ENCODE measurements at regions not wholly inside any gene's neighbourhood (a gene's known extent, or its start where the extent isn't known, plus 50 kb on each side); places are given as distances from the start of the nearest gene placed in this dataset.

DNA sequence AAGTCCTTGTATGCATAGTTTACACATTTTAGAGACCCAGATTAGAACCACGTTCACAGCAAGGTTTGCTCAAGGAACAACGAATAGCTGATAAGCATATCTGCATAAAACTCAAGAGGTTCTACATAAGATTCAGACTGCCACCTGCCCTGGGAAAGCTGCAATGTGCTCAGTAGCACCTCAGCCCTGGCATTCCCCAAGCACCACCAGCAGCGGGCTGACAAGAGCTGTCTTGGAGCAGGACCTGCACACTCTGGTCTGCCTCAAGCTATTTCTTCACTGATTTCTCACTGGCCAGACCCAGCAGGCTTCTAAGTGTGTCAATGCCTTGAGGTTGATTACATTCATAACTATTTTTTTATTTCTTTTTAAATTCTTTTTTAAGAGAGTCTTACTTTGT lies 65.8 kb upstream of the UQCRFS1 start:
- TF ChIP-seq CTCF (IDR thresholded peaks at IDR 0.05) (no peak), POLR2A (IDR thresholded peaks at IDR 0.05) (no peak), POLR2AphosphoS5 (IDR thresholded peaks at IDR 0.05) (no peak), EP300 (IDR thresholded peaks at IDR 0.05) (no peak)
